Hepatocyte (in vitro differentiated cells): ENCODE measurements at regions not wholly inside any gene's neighbourhood (a gene's known extent, or its start where the extent isn't known, plus 50 kb on each side); places are given as distances from the start of the nearest gene placed in this dataset.

Experiments
- DNase-seq: peaks from one replicate; pipeline ENCODE4 v3.0.0-alpha.2; 2016; ENCODE audit warnings: low spot score
- H2AFZ ChIP-seq: fragments of 200-600 bp; sonication (generic); 2 replicates; pipeline ENCODE4 v1.6.0; 2016; ENCODE audit warnings: antibody characterized with exemption, mild to moderate bottlenecking
- H3K27ac ChIP-seq: fragments of 200-600 bp; sonication (generic); 2 replicates; pipeline ENCODE4 v1.5.1; 2016; ENCODE audit warnings: mild to moderate bottlenecking
- H3K27me3 ChIP-seq: fragments of 200-600 bp; sonication (generic); 2 replicates; pipeline ENCODE4 v1.6.1; 2016
- H3K36me3 ChIP-seq: fragments of 200-600 bp; sonication (generic); replicated peaks from 2 replicates; pipeline ENCODE4 v1.5.1; 2016; ENCODE audit warnings: low read depth; ENCODE audit not compliant: insufficient read depth
- H3K4me1 ChIP-seq: fragments of 200-600 bp; sonication (generic); 2 replicates; pipeline ENCODE4 v1.5.1; 2016; ENCODE audit warnings: mild to moderate bottlenecking, moderate library complexity; ENCODE audit not compliant: insufficient read depth
- H3K4me2 ChIP-seq: fragments of 200-600 bp; sonication (generic); 2 replicates; pipeline ENCODE4 v1.6.0; 2016
- H3K4me3 ChIP-seq: fragments of 200-600 bp; sonication (generic); 2 replicates; pipeline ENCODE4 v1.5.1; 2016; ENCODE audit warnings: mild to moderate bottlenecking
- H3K79me2 ChIP-seq: fragments of 200-600 bp; sonication (generic); 2 replicates; pipeline ENCODE4 v1.6.0; 2017; ENCODE audit warnings: mild to moderate bottlenecking
- H3K9me2 ChIP-seq: fragments of 200-600 bp; sonication (generic); replicated peaks from 2 replicates; pipeline ENCODE4 v1.6.0; 2017; ENCODE audit warnings: mild to moderate bottlenecking; ENCODE audit not compliant: insufficient read depth
- H3K9me3 ChIP-seq: fragments of 200-600 bp; sonication (generic); 2 replicates; pipeline ENCODE4 v1.5.1; 2016; ENCODE audit warnings: low read depth, mild to moderate bottlenecking
- H4K20me1 ChIP-seq: fragments of 200-600 bp; sonication (generic); 2 replicates; pipeline ENCODE4 v1.6.0; 2016; ENCODE audit warnings: mild to moderate bottlenecking; ENCODE audit not compliant: insufficient read depth, poor library complexity, severe bottlenecking
- EZH2 ChIP-seq: fragments of 200-600 bp; sonication (generic); IDR thresholded peaks from 2 replicates; pipeline ENCODE4 v1.6.1; 2016; ENCODE audit warnings: antibody characterized with exemption, mild to moderate bottlenecking, borderline replicate concordance
- EZH2phosphoT487 ChIP-seq: fragments of 200-600 bp; sonication (generic); IDR thresholded peaks from one replicate; pipeline ENCODE4 v1.6.1; 2018; ENCODE audit warnings: antibody characterized with exemption, mild to moderate bottlenecking, low read depth, moderate library complexity; ENCODE audit not compliant: unreplicated experiment, severe bottlenecking
- WGBS: methylation state at CpG from one replicate; pipeline ENCODE4 v1.1.6; 2016; ENCODE audit warnings: low lambda C conversion rate; ENCODE audit errors: missing lambda C conversion rate; 5-methylcytosine and 5-hydroxymethylcytosine counted together
- TF ChIP-seq, protein P1 (sequence below): fragments of 200-600 bp; sonication (generic); IDR thresholded peaks from 2 replicates; pipeline ENCODE4 v1.5.1; 2016; ENCODE audit warnings: antibody characterized with exemption, mild to moderate bottlenecking; ENCODE audit not compliant: poor library complexity

- peak; percentile 16 for DNase-seq
- Histone ChIP-seq H3K4me2 (no peak overlapping the region), H3K79me2 (no peaks in the 10 kb centered on the region), H3K27ac (no peak overlapping the region), H2AFZ (no peak overlapping the region), H3K9me2 (no peaks in the 10 kb centered on the region), H3K4me3 (no peak overlapping the region), H3K36me3 (no peaks in the 10 kb centered on the region), H3K9me3 (no peaks in the 10 kb centered on the region), H3K27me3 (no peaks in the 10 kb centered on the region), H4K20me1 (no peaks in the 10 kb centered on the region), H3K4me1 (no peaks in the 10 kb centered on the region)
- WGBS = 96% methylated on average over 3 of the region's 3 CpGs
- TF ChIP-seq EZH2 = no peak
These were observed 315.2 kb downstream of the TDRD15 start for GRCh38 chr2:21438949-21439348.

- TF ChIP-seq EZH2 (no peak), EZH2phosphoT487 (no peak)
- TF ChIP-seq, protein P1, sequence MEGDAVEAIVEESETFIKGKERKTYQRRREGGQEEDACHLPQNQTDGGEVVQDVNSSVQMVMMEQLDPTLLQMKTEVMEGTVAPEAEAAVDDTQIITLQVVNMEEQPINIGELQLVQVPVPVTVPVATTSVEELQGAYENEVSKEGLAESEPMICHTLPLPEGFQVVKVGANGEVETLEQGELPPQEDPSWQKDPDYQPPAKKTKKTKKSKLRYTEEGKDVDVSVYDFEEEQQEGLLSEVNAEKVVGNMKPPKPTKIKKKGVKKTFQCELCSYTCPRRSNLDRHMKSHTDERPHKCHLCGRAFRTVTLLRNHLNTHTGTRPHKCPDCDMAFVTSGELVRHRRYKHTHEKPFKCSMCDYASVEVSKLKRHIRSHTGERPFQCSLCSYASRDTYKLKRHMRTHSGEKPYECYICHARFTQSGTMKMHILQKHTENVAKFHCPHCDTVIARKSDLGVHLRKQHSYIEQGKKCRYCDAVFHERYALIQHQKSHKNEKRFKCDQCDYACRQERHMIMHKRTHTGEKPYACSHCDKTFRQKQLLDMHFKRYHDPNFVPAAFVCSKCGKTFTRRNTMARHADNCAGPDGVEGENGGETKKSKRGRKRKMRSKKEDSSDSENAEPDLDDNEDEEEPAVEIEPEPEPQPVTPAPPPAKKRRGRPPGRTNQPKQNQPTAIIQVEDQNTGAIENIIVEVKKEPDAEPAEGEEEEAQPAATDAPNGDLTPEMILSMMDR = no peak
- Histone ChIP-seq H3K4me1 (no peaks in the 10 kb centered on the region), H3K4me2 (no peak overlapping the region), H2AFZ (no peak overlapping the region), H3K79me2 (no peaks in the 10 kb centered on the region), H4K20me1 (no peaks in the 10 kb centered on the region), H3K36me3 (no peaks in the 10 kb centered on the region), H3K27ac (no peak overlapping the region), H3K9me3 (no peaks in the 10 kb centered on the region), H3K9me2 (no peaks in the 10 kb centered on the region), H3K27me3 (no peaks in the 10 kb centered on the region), H3K4me3 (no peak overlapping the region)
- 92% methylated on average over 7 of the region's 7 CpGs for WGBS
- no peak for DNase-seq
These were observed 317.7 kb downstream of the TDRD15 start for GRCh38 chr2:21441442-21441841.

DNA sequence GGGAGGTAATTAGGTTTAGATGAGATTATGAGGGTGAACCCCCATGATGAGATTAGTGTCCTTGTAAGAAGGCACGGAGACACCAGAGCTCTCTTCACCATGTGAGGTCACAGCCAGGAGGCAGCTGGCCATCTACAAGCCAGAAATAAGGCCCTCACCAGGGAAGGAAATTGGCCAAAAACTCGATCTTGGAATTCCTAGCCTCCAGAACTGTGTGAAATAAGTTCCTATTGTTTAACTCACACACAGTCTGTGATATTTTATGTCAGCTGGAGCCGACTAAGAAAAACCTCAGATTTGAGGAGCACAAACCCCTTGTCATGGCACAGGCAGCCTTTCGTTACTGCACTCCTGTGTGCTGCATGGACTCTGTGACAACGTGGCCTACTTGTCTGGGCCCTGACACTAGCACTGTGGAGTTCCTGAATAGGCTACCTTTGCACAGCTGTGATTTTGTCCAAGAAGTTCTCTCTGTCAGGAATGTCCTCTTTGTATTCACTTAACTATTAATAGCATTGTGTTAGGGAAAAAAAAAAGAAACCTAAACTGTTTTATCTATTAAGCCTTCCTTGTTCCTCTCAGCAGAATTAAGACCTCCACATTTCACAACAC is 319.8 kb downstream of the TDRD15 start:
- no peaks in the 10 kb centered on the region for H3K36me3 ChIP-seq
- H3K9me2 ChIP-seq = no peaks in the 10 kb centered on the region
- no peaks in the 10 kb centered on the region for H4K20me1 ChIP-seq
- DNase-seq = no peak
- no peak overlapping the region for H2AFZ ChIP-seq
- H3K9me3 ChIP-seq = no peaks in the 10 kb centered on the region
- no peak overlapping the region for H3K4me3 ChIP-seq
- no peak overlapping the region for H3K4me2 ChIP-seq
- H3K27me3 ChIP-seq = no peaks in the 10 kb centered on the region
- TF ChIP-seq, protein P1 = no peak
- WGBS = 77% methylated on average over 5 of the region's 5 CpGs
- H3K4me1 ChIP-seq = no peaks in the 10 kb centered on the region
- H3K79me2 ChIP-seq = no peaks in the 10 kb centered on the region
- no peak overlapping the region for H3K27ac ChIP-seq

DNA sequence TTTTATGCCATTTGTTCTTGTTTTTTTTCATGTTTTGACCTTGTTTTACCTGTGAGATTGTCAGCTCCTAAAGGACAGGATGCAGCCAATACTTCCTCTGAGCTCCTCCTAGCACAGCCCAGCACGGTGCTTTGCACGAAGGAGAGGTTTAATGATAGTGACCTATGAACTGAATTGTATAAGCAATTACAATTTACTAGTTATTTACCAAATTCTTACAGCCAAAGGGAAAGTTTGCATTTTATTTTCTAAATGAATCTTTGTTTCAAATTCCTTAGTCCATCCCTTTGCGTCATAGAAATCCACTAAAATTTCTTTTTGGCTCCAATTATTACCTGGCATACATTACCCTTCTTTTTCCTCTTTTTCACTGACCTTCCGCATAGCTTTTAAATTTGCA is 326.1 kb downstream of the TDRD15 start:
- Histone ChIP-seq H3K27me3 (no peaks in the 10 kb centered on the region), H3K4me1 (no peaks in the 10 kb centered on the region), H4K20me1 (no peaks in the 10 kb centered on the region), H2AFZ (no peak overlapping the region), H3K9me2 (no peaks in the 10 kb centered on the region), H3K36me3 (no peaks in the 10 kb centered on the region), H3K79me2 (no peaks in the 10 kb centered on the region), H3K27ac (no peak overlapping the region), H3K4me2 (no peak overlapping the region), H3K4me3 (no peak overlapping the region), H3K9me3 (no peaks in the 10 kb centered on the region)
- TF ChIP-seq, protein P1 = no peak
- TF ChIP-seq EZH2phosphoT487 = no peak
- no peak for TF ChIP-seq EZH2
- WGBS = 77% methylated on average over 4 of the region's 4 CpGs
- no peak for DNase-seq
